ENCODE measurements at regions not wholly inside any gene's neighbourhood (a gene's known extent, or its start where the extent isn't known, plus 50 kb on each side); places are given as distances from the start of the nearest gene placed in this dataset.

GRCh38 chr7:68573271-68574005 lies 1024.8 kb upstream of the AUTS2 start:
- no peak for DNase-seq (ENCODE audit: low read depth)
- no peak for TF ChIP-seq CTCF (IDR thresholded peaks at IDR 0.05; ENCODE audit: low read length, missing control alignments)
- no peak overlapping the region for H3K4me3 ChIP-seq (replicated peaks; ENCODE audit: low read depth, low read length)

DNA sequence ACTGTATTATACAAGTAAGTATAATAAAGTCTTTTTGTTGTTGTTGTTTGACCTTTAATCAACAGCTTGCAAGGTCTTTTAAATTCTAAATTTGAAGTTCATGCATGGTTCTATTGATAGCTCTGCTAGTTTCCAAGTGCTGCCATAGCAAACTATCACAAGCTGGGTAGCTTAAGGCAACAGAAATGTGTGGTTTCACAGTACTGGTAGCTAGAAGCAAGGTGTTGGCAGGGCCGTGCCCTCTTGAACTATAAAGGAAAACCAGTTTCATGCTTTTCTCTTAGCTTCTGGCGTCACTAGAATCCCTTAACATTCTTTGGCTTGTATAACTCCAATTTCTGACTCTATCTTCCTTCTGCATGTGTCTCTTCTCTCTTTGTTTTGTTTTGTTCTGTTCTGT lies 1021.9 kb upstream of the AUTS2 start:
- no peak for TF ChIP-seq CTCF (IDR thresholded peaks at IDR 0.05; ENCODE audit: low read length, missing control alignments)
- H3K4me3 ChIP-seq (replicated peaks; ENCODE audit: low read depth, low read length): no peak overlapping the region
- DNase-seq (ENCODE audit: low read depth): no peak

GRCh38 chr7:68581417-68581816 lies 1016.9 kb upstream of the AUTS2 start:
- DNase-seq (ENCODE audit: low read depth): no peak
- TF ChIP-seq CTCF (IDR thresholded peaks at IDR 0.05; ENCODE audit: low read length, missing control alignments): no peak
- no peak overlapping the region for H3K4me3 ChIP-seq (replicated peaks; ENCODE audit: low read depth, low read length)

DNA sequence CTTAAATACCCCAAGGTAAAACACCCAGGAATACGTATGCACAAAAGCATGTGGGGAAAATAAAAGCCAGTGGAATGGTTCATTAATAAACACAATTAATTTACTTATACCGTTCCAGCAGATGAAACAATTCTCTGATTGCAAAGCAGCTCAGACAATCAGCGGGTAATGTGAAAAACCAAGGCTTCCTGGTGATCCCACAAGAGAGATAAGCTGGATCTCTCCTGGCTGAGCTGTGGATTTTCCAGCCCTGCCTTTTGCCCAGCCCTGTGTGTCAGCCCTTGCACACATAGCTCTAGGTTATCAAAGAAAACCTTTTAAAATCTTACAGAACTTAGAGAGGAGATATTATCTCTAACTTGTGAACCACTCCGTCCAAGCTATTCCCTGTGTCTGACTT lies 1010.7 kb upstream of the AUTS2 start:
- DNase-seq (ENCODE audit: low read depth): no peak
- no peak for TF ChIP-seq CTCF (IDR thresholded peaks at IDR 0.05; ENCODE audit: low read length, missing control alignments)
- H3K4me3 ChIP-seq (replicated peaks; ENCODE audit: low read depth, low read length): no peak overlapping the region

DNA sequence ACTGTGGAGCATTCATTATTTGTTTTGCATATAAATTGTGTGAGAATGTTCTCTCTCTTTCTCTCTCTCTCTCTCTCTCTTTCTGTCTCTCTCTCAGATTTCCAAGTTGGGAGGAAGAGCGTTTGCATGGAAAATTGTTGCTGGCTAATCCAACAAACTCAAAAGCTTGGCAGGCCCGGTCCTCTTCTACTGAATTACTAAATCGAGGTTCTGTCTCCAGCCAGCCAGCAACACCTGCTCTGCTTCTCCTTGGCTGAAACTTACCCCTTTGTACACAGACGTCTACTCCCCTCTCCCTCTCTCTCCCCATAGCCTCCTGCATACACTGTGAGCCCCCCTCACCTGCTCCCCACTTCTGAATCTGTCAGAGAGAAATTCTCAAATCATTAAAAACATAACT lies 996.4 kb upstream of the AUTS2 start:
- TF ChIP-seq CTCF (IDR thresholded peaks at IDR 0.05; ENCODE audit: low read length, missing control alignments): no peak
- no peak for DNase-seq (ENCODE audit: low read depth)
- no peak overlapping the region for H3K4me3 ChIP-seq (replicated peaks; ENCODE audit: low read depth, low read length)

DNA sequence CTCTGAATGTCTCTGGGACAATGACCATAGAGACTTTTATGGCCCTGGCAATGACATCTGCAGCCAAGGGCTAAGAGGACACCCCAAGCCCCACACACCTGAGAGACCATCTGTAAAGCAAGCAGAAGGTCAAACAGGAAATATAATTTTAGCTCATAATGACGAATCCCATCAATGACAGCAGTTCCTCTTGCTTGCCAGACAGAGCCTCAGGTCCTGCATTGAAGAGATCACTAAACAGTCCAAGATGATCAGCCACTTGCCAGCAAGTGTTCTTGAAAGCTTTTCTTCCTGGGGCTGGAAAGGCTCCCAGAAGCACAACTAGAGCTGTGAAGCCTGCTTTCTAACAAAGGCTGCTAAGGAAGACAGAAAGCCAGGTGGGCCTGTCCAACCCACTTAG lies 993.7 kb upstream of the AUTS2 start:
- DNase-seq (ENCODE audit: low read depth): no peak
- TF ChIP-seq CTCF (IDR thresholded peaks at IDR 0.05; ENCODE audit: low read length, missing control alignments): no peak
- no peak overlapping the region for H3K4me3 ChIP-seq (replicated peaks; ENCODE audit: low read depth, low read length)

DNA sequence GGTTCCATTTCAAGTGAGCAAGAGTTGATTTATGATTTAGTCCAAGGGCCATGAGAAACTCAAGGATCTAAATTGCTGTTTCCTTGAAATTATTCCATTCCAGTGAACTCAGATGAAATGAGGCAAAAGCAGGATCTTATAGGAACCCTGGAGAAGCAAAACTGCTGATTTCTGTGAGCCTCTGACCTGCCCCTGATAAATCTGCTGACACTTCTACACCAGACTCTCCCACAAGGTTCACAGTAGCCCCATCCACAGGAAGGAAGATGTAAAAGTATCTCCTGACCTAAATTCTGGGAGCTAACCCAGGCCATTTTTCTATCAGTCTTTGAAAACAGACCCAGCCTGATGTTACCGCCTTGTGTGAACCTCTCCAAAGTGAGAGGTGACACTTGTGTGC lies 987.6 kb upstream of the AUTS2 start:
- TF ChIP-seq CTCF (IDR thresholded peaks at IDR 0.05; ENCODE audit: low read length, missing control alignments): no peak
- DNase-seq (ENCODE audit: low read depth): no peak
- no peak overlapping the region for H3K4me3 ChIP-seq (replicated peaks; ENCODE audit: low read depth, low read length)
